K562 (cell line): ENCODE measurements at regions not wholly inside any gene's neighbourhood (a gene's known extent, or its start where the extent isn't known, plus 50 kb on each side); places are given as distances from the start of the nearest gene placed in this dataset.
"Not testable (repeated sequence)": the region's sequence is repeated elsewhere in the genome, so short reads cannot be mapped to it uniquely, and the experiment has no call there.

Experiments
- BDP1 ChIP-seq: IDR thresholded peaks from 3 replicates; pipeline ENCODE4 v1.6.1; 2011; ENCODE audit not compliant: insufficient read length, insufficient read depth
- CTCF ChIP-seq, 3 experiments: IDR thresholded peaks in 2 of 3; conservative IDR thresholded peaks in 1 of 3; 2 replicates each; pipeline ENCODE4 v1.5.1; 2011 to 2012; ENCODE audit warnings: low read length in 3 of 3, mild to moderate bottlenecking in 3 of 3, control low read depth in 2 of 3, improper control_type of control experiment in 1 of 3, inconsistent platforms in 1 of 3, low read depth in 1 of 3, mixed read lengths in 1 of 3, moderate library complexity in 1 of 3; ENCODE audit not compliant: insufficient read depth in 2 of 3
- HMG20A ChIP-seq: fragments of 450-650 bp; formaldehyde crosslinking; conservative IDR thresholded peaks from 2 replicates; pipeline ENCODE4 v1.4.0; 2020; ENCODE audit warnings: mild to moderate bottlenecking, mixed read lengths
- MAFG ChIP-seq: fragments of 450-650 bp; conservative IDR thresholded peaks from 2 replicates; pipeline ENCODE4 v1.6.1; 2016; ENCODE audit warnings: missing genetic modification characterization, missing compliant biosample characterization
- TEAD4 ChIP-seq, 2 experiments: sonication (generic) in 1 of 2; formaldehyde crosslinking in 1 of 2; IDR thresholded peaks; 2 replicates each; pipeline versions ENCODE4 v1.6.1 to v1.8.0; 2012 to 2022; ENCODE audit warnings: borderline replicate concordance in 1 of 2, inconsistent platforms in 1 of 2, low read length in 1 of 2, mild to moderate bottlenecking in 1 of 2, missing genetic modification reagents in 1 of 2

- TF ChIP-seq CTCF (IDR thresholded peaks at IDR 0.05 in 2 of 3, conservative IDR thresholded peaks at IDR 0.05 in 1 of 3; ENCODE audit: insufficient read depth in 2 of 3, low read depth in 1 of 3, low read length in 3 of 3); BDP1; TEAD4 (IDR thresholded peaks at IDR 0.05; ENCODE audit: low read length); TEAD4 (CRISPR knock-in tag; IDR thresholded peaks at IDR 0.05; ENCODE audit: borderline replicate concordance); HMG20A (CRISPR knock-in tag); MAFG: not testable (repeated sequence)
Measured at GRCh38 chr15:67939588-67940323, 99.9 kb upstream of the RNU6-1 start.
